ENCODE measurements at regions not wholly inside any gene's neighbourhood (a gene's known extent, or its start where the extent isn't known, plus 50 kb on each side); places are given as distances from the start of the nearest gene placed in this dataset.

- TF ChIP-seq REST (IDR thresholded peaks at IDR 0.05) (no peak), SP1 (IDR thresholded peaks at IDR 0.05) (no peak), RAD21 (IDR thresholded peaks at IDR 0.05) (no peak), FOXA2 (IDR thresholded peaks at IDR 0.05) (no peak)
- TF ChIP-seq, protein P1, sequence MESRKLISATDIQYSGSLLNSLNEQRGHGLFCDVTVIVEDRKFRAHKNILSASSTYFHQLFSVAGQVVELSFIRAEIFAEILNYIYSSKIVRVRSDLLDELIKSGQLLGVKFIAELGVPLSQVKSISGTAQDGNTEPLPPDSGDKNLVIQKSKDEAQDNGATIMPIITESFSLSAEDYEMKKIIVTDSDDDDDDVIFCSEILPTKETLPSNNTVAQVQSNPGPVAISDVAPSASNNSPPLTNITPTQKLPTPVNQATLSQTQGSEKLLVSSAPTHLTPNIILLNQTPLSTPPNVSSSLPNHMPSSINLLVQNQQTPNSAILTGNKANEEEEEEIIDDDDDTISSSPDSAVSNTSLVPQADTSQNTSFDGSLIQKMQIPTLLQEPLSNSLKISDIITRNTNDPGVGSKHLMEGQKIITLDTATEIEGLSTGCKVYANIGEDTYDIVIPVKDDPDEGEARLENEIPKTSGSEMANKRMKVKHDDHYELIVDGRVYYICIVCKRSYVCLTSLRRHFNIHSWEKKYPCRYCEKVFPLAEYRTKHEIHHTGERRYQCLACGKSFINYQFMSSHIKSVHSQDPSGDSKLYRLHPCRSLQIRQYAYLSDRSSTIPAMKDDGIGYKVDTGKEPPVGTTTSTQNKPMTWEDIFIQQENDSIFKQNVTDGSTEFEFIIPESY (IDR thresholded peaks at IDR 0.05), result no peak
Measured at GRCh38 chr3:18751514-18751913, 326.4 kb upstream of the SATB1 start (continued).

DNA sequence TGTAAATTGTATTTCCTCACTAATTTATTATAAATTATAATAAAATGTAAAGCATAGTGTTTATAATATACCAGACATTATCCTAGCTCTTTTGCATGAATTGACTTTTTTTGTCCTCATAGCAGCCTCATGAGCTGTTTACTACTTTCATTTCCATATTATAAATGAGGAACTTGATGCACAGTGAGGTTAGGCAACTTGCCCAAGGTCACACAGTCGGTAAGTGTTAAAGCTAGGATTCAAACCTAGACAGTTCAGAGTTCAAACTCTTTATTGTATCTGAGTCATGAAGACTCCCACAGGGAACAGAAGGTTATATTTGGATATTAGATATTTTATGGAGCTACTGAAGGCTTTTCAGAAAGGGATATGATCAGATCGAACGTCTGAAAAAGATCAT, 322.2 kb upstream of the SATB1 start:
- H3K9me3 ChIP-seq (ENCODE audit: control insufficient read depth in 4 of 4, low read length in 3 of 4), result no peaks in the 10 kb centered on the region
- H3K9ac ChIP-seq (ENCODE audit: low read depth in 1 of 2, low read length in 2 of 2), result no peak overlapping the region
- no peaks in the 10 kb centered on the region for H3K36me3 ChIP-seq (ENCODE audit: control insufficient read depth in 4 of 4, insufficient read depth in 3 of 4, low read depth in 1 of 4, low read length in 3 of 4)
- 60% methylated on average over 3 of the region's 3 CpGs for WGBS
- no peaks in the 10 kb centered on the region for H3K4me1 ChIP-seq (ENCODE audit: control insufficient read depth in 4 of 4, insufficient read depth in 4 of 4, low read length in 3 of 4)
- TF ChIP-seq JUND (IDR thresholded peaks at IDR 0.05) (no peak), FOXA1 (IDR thresholded peaks at IDR 0.05) (no peak), RAD21 (IDR thresholded peaks at IDR 0.05) (no peak)
- peaks cover 0 to 4% (median 0%) of the 10 kb centered on the region in 4 donors for H3K27me3 ChIP-seq (ENCODE audit: control insufficient read depth in 4 of 4, insufficient read depth in 4 of 4, low read length in 3 of 4)
- no peak overlapping the region for H3K4me3 ChIP-seq (ENCODE audit: low read depth in 1 of 3, low read length in 3 of 3)
- DNase-seq (ENCODE audit: low spot score), result no peak
- H3K27ac ChIP-seq (ENCODE audit: low read depth in 1 of 2, low read length in 2 of 2), result no peak overlapping the region

DNA sequence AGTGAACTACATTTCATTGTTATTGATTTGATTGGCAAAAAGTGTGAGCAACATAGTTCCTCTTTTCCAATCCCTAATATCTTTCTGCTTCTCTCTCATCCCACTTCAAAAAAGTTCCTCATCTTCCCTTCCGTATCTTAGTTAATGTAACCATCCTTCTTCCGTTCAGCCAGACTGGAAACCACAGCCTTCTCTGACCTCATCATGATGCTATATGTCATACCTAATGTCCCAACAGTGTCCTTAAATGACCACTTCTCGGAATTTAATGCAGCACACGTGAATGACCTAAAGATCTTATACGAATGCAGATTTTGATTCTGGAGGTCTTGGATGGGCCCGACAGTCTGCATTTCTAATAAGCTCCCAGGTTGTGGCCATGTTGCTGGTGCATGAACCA, 320.3 kb upstream of the SATB1 start:
- H3K4me1 ChIP-seq (ENCODE audit: control insufficient read depth in 4 of 4, insufficient read depth in 4 of 4, low read length in 3 of 4), result no peaks in the 10 kb centered on the region
- peaks cover 0 to 4% (median 0%) of the 10 kb centered on the region in 4 donors for H3K27me3 ChIP-seq (ENCODE audit: control insufficient read depth in 4 of 4, insufficient read depth in 4 of 4, low read length in 3 of 4)
- WGBS, result 60% methylated on average over 6 of the region's 6 CpGs
- no peak overlapping the region for H3K9ac ChIP-seq (ENCODE audit: low read depth in 1 of 2, low read length in 2 of 2)
- H3K36me3 ChIP-seq (ENCODE audit: control insufficient read depth in 4 of 4, insufficient read depth in 3 of 4, low read depth in 1 of 4, low read length in 3 of 4), result no peaks in the 10 kb centered on the region
- H3K27ac ChIP-seq (ENCODE audit: low read depth in 1 of 2, low read length in 2 of 2), result no peak overlapping the region
- no peaks in the 10 kb centered on the region for H3K9me3 ChIP-seq (ENCODE audit: control insufficient read depth in 4 of 4, low read length in 3 of 4)
- DNase-seq (ENCODE audit: low spot score), result no peak
- TF ChIP-seq ATF3 (IDR thresholded peaks at IDR 0.05) (no peak), GABPA (IDR thresholded peaks at IDR 0.05 in 1 of 2, conservative IDR thresholded peaks at IDR 0.05 in 1 of 2) (no peak)
- H3K4me3 ChIP-seq (ENCODE audit: low read depth in 1 of 3, low read length in 3 of 3), result no peak overlapping the region

- Histone ChIP-seq H3K27me3 (ENCODE audit: control insufficient read depth in 4 of 4, insufficient read depth in 4 of 4, low read length in 3 of 4) (peaks cover 0 to 4% (median 0%) of the 10 kb centered on the region in 4 donors), H3K9me3 (ENCODE audit: control insufficient read depth in 4 of 4, low read length in 3 of 4) (no peaks in the 10 kb centered on the region), H3K4me1 (ENCODE audit: control insufficient read depth in 4 of 4, insufficient read depth in 4 of 4, low read length in 3 of 4) (no peaks in the 10 kb centered on the region), H3K27ac (ENCODE audit: low read depth in 1 of 2, low read length in 2 of 2) (no peak overlapping the region), H3K9ac (ENCODE audit: low read depth in 1 of 2, low read length in 2 of 2) (no peak overlapping the region), H3K36me3 (ENCODE audit: control insufficient read depth in 4 of 4, insufficient read depth in 3 of 4, low read depth in 1 of 4, low read length in 3 of 4) (no peaks in the 10 kb centered on the region), H3K4me3 (ENCODE audit: low read depth in 1 of 3, low read length in 3 of 3) (no peak overlapping the region)
- WGBS, result 59% methylated on average over 1 of the region's 1 CpG
- no peak for DNase-seq (ENCODE audit: low spot score)
- TF ChIP-seq JUND (IDR thresholded peaks at IDR 0.05) (no peak), HNF4A (conservative IDR thresholded peaks at IDR 0.05) (no peak), TAF1 (conservative IDR thresholded peaks at IDR 0.05) (no peak), FOXA2 (IDR thresholded peaks at IDR 0.05) (no peak), MAX (IDR thresholded peaks at IDR 0.05) (no peak), GABPA (IDR thresholded peaks at IDR 0.05 in 1 of 2, conservative IDR thresholded peaks at IDR 0.05 in 1 of 2) (no peak), REST (IDR thresholded peaks at IDR 0.05) (no peak), SP1 (IDR thresholded peaks at IDR 0.05) (no peak), EGR1 (IDR thresholded peaks at IDR 0.05; ENCODE audit: low read depth in 2 of 2) (no peak), ATF3 (IDR thresholded peaks at IDR 0.05) (no peak)
- TF ChIP-seq, protein P1 (IDR thresholded peaks at IDR 0.05), result no peak
Measured at GRCh38 chr3:18744472-18744871, 319.3 kb upstream of the SATB1 start.

Data from liver (tissue), 7 donors.